Gastrocnemius medialis (tissue), 4 donors: ENCODE measurements at regions not wholly inside any gene's neighbourhood (a gene's known extent, or its start where the extent isn't known, plus 50 kb on each side); places are given as distances from the start of the nearest gene placed in this dataset.

Experiments used
- CTCF ChIP-seq, 5 experiments: fragments of 450-650 bp in 3 of 5; fragments of 200-600 bp in 2 of 5; sonication (generic) in 2 of 5; IDR thresholded peaks in 4 of 5; conservative IDR thresholded peaks in 1 of 5; 1 replicate in 4 of 5; 2 replicates in 1 of 5; pipeline ENCODE4 v1.5.1; 2016 to 2019; ENCODE audit warnings: antibody characterized with exemption in 5 of 5, mild to moderate bottlenecking in 3 of 5, moderate library complexity in 3 of 5
- POLR2A ChIP-seq, 2 donors: fragments of 450-650 bp; IDR thresholded peaks; one replicate each; pipeline ENCODE4 v1.6.1; 2017; ENCODE audit warnings: antibody characterized with exemption in 2 of 2, mild to moderate bottlenecking in 2 of 2, moderate library complexity in 2 of 2

GRCh38 chr6:97915537-97915936, 632.5 kb upstream of the MMS22L start:
- TF ChIP-seq CTCF (IDR thresholded peaks at IDR 0.05 in 4 of 5, conservative IDR thresholded peaks at IDR 0.05 in 1 of 5) (no peak), POLR2A (IDR thresholded peaks at IDR 0.05) (no peak)
